RKO (cell line): ENCODE measurements at regions not wholly inside any gene's neighbourhood (a gene's known extent, or its start where the extent isn't known, plus 50 kb on each side); places are given as distances from the start of the nearest gene placed in this dataset.
"Not testable (repeated sequence)": the region's sequence is repeated elsewhere in the genome, so short reads cannot be mapped to it uniquely, and the experiment has no call there.

Source experiments
- DNase-seq: peaks from one replicate; pipeline ENCODE4 v3.0.0-alpha.2; 2016; ENCODE audit warnings: low spot score

DNA sequence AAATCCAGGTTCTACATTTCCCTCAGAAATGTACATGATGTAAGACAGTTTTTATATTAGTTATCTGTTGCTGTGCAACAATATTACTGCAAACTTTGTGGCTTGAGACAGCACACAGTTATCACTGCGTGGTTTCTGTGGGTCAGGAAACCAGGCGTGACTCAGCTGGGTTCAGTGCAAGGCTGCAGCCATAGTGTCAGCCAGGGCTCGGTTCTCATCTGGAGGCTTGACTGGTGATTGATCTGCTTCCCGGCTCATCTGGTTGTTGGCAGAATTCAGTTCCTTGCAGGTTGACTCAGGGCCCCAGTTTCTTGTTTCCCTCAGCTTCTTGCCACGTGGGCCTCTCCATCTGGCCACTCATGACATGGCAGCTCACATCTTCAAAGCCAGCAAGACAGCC, 146.8 kb upstream of the ROPN1B start:
- peak; percentile 60 for DNase-seq

DNA sequence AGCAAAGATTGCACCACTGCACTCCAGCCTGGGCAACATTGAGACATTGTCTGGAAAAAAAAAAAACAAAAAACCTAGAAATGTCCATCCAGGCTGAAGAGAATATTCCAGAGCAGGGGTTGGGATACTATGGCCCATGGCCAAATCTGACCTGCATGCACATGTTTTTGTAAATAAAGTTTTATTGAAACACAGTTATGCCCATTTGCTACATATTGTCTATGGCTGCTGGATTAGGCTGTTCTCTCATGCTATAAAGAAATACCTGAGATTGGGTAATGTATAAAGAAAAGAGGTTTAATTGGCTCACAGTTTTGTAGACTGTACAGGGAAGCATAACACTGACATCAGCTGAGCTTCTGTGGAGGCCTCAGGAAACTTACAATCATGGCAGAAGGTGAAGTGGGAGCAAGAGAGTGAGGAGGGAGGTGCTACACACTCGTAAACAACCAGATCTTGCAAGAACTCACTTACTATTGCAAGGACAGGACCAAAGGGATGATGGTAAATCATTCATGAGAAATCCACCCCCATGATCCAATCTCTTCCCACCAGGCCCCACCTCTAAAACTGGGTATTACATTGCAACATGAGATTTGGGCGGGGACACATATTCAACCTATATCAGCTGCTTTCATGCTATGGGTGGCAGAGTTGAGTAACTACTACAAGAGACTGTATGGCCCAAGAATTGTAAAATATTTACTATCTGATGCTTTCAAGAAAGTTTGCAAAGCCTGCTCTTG, 137.8 kb upstream of the ROPN1B start:
- not testable (repeated sequence) for DNase-seq

DNA sequence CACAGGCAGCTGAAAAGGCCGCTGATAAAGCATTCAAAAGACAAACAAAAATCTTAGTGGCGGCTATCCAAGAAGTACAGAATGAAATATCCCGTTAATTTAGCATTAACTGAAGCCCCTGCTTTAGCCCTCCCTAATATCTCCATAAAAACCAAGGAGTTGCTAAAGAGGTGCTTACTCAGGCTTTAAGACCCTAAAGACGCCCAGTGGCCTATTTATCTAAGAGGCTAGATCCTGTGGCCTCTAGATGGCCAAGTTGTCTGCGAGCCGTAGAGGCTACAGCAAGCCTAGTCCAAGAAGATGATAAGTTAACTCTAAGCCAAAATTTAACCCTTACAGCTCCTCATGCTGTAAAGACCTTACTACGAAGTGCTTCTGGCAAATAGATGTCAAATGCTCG, 133.4 kb upstream of the ROPN1B start:
- not testable (repeated sequence) for DNase-seq

DNA sequence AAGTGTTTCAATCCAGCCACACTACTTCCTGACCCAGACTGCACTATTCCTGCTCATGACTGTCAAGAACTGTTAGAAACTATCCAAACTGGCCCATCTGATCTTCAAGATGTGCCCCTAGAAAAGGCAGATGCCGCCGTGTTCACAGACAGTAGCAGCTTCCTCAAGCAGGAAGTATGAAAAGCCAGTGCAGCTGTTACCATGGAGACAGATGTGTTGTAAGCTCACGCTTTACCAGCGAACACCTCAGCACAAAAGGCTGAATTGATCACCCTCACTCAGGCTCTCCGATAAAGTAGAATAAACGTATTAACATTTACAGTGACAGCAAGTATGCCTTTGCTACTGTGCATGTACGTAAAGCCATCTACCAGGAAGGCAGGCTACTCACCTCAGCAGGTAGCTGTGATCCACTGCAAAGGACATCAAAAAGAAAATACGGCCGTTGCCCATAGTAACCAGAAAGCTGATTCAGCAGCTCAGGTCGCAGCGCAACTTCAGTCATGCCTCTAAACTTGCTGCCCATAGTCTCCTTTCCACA, 132.9 kb upstream of the ROPN1B start:
- not testable (repeated sequence) for DNase-seq

DNA sequence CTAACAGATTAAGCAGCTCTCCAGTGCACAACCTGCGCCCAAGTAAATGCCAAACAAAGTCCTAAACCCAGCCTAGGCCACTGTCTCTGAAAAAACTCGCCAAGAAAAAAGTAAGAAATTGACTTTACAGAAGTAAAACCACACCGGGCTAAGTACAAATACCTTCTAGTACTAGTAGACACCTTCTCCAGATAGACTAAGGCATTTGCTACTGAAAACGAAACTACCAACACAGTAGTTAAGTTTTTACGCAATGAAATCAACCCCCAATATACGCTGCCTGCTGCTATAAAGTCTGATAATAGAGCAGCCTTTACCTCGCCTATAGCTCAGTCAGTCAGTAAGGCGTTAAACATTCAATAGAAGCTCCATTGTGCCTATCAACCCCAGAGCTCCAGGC, 132.2 kb upstream of the ROPN1B start:
- not testable (repeated sequence) for DNase-seq

DNA sequence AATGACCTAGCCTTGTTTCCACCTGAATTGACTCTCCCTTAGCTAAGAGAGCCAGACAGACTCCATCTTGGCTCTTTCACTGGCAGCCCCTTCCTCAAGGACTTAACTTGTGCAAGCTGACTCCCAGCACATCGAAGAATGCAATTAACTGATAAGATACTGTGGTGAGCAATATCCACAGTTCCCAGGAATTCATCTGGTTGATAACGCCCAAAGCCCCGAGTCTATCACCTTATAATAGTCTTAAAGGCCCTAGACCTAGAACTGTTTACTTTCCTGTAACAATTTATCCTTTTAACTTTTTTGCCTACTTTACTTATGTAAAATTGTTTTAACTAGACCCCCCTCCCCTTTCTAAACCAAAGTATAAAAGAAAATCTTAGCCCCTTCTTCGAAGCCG, 130.1 kb upstream of the ROPN1B start:
- not testable (repeated sequence) for DNase-seq

DNA sequence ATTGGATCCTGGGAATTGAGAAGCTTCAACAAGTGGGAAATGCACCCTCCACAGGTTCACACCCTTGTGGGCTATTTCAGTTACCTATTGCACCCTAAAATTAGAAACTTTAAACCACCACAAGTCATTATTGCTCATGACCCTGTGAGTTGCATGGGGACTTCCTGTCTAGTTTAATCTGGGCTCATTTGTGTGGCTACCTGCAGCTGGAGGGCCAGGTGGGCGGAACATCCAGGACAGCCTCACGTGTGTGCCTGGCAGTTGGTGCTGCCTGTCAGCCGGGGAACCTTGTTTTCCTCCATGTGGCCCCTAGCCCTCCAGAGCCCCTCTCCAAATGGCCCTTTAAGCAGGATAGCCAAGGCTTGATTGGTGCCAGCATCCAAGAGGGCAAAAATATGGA, 128.5 kb upstream of the ROPN1B start:
- DNase-seq, result not testable (repeated sequence)

DNA sequence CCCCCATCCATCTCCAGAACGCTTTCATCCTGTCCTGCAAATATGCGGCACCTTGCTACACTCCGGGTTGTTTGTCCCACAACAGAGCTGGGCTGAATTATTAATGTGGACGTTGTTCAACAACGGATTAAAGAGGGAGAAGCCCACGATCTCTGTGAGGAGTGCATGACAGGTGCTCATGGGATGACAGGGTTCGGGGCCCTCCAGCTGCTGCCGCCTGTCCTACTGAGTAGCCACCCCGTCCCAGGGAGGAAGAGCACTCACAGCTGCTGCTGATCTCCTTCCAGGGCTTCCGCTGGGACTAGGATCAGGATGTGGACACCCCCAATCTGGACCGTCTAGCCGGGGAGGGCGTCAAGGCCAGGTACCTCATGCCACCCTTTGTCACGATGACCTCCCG, 121.0 kb upstream of the ROPN1B start:
- not testable (repeated sequence) for DNase-seq

DNA sequence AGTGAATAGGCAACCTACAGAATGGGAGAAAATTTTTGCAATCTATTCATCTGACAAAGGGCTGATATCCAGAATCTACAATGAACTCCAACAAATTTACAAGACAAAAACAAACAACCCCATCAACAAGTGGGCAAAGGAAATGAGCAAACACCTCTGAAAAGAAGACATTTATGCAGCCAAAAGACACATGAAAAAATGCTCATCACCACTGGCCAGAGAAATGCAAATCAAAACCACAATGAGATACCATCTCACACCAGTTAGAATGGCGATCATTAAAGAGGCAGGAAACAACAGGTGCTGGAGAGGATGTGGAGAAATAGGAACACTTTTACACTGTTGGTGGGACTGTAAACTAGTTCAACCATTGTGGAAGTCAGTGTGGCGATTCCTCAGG, 114.0 kb upstream of the ROPN1B start:
- not testable (repeated sequence) for DNase-seq

DNA sequence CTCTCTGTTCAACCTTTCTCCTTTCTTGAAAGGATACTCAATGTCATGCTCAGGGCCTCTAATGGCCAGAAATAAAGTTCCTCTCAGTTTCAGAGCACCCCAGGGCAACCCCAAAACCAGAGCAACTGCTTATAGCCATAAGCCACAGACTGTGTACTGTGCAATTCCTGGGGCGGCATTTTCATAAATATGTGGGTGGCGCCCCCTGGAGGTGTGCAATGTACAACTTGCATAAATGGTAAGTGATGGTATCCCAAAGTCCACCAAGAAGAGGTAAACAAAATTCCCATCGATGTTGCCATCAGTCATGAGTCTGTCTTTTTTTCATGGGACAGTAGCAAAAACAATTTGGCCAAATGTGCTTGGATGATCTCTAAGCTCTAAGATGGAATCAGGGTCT, 108.4 kb upstream of the ROPN1B start:
- not testable (repeated sequence) for DNase-seq

DNA sequence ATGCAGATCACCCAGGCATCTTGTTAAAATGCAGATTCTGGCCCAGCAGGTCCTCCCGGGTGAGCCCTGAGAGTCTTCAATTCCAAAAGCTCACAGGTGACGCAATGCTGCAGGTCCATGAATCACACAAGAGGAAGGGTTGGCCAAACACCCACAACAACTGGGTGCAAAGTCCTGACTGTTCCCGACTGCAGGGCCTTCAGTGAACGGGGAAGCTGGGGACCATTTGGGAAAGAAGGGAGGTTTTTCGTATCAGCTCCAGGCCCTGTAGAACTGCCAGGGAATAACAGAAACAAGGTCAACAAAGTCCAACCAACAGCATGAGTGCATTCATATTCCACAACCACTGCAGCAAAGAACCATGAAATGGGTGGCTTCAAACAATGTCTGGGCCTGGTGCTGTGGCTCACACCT, 106.1 kb upstream of the ROPN1B start:
- DNase-seq, result not testable (repeated sequence)

DNA sequence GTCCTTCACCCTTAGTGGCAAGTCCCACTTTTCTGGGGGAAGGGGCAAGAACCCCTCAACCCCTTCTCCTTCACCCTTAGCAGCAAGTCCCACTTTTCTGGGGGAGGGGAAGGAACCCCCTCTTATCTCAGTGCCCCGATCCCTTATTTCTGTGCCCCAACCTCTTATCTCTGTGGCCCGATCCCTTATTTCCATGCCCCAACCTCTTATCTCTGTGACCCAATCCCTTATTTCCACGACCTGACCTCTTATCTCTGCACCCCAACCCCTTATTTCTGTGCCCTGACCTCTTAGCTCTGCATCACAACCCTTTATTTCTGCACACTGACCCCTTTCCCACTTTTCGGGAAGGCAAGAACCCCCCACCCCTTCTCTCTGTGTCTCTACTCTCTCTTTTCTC, 104.4 kb upstream of the ROPN1B start:
- not testable (repeated sequence) for DNase-seq

DNA sequence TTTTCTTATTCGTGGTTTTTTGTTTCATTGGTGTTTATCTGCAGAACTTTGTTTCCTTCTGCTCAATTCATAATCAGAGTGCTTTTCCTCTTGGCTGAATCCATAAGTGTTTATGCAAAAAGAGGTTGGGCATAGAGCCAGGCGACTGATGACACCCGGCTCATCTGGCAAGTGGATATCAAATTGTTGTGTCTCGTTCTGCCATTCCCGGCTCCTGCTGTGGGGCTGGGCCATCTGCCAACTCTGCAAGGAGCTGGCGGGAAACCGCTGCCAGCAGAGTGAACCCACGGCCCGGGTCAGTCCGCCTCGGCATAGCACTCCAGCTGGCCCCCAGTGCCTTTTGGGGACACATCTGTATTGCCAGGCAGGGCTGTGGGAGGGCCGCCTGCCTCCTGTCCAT, 83.0 kb upstream of the ROPN1B start:
- not testable (repeated sequence) for DNase-seq

DNA sequence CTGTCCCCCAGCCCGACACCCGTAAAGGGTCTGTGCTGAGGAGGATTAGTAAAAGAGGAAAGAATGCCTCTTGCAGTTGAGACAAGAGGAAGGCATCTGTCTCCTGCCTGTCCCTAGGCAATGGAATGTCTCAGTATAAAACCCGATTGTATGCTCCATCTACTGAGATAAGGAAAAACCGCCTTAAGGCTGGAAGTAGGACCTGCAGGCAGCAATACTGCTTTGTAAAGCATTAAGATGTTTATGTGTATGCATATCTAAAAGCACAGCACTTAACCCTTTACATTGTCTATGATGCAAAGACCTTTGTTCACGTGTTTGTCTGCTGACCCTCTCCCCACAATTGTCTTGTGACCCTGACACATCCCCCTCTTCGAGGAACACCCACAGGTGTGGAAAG, 69.8 kb upstream of the ROPN1B start:
- DNase-seq, result not testable (repeated sequence)

DNA sequence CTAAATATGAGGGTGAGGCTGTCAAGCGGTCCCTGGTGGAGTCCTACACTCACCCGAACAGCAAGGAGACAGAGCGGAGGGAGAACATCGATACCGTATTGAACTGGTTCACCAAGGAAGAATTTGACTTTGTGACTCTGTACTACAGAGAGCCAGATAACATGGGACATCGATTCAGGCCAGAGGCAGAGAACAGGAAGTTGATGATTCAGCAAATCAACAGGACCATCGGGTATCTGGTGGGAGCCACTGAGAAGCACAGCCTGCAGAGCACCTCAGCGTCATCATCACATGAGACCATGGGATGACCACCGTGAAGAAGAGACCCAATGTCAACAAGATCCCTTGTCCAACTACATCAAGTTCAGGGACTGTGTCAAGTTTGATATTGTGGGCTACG, 67.5 kb upstream of the ROPN1B start:
- DNase-seq, result not testable (repeated sequence)

DNA sequence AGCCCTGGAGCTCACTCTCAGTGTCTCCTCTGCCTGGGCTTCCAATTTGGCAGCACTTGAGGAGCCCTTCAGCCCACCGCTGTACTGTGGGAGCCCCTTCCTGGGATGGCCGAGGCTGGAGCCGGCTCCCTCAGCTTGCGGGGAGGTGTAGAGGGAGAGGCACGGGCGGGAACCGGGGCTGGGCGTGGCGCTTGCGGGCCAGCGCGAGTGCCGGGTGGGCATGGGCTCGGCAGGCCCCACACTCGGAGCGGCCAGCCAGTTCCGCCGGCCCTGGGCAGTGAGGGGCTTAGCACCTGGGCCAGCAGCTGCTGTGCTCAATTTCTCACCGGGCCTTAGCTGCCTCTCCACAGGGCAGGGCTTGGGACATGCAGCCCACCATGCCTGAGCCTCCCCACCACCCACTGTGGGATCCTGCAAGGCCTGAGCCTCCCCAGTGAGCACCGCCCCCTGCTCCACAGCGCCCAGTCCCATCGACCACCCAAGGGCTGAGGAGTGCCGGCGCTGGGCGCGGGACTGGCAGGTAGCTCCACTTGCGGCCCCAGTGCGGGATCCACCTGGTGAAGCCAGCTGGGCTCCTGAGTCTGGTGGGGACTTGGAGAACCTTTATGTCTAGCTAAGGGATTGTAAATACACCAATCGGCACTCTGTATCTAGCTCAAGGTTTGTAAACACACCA, 65.1 kb upstream of the ROPN1B start:
- not testable (repeated sequence) for DNase-seq

DNA sequence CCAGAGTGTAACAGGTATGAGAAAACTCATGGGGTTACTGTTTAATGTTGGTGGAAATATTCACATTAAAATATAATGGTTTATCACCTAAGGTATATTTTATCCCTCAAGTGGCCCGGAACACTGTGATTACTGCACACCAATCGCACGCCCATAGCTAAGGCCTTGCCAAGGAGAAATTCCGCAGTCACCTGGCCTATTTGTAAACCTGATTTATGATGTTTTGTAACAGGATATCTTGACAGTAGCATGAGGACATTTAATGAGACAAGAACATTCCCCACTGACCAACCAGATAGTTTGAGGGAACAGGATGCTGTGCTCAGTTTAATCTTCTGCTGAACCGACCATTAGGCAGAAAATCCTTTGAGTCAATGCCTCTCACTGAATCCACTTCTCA, 61.7 kb upstream of the ROPN1B start:
- DNase-seq, result not testable (repeated sequence)

DNA sequence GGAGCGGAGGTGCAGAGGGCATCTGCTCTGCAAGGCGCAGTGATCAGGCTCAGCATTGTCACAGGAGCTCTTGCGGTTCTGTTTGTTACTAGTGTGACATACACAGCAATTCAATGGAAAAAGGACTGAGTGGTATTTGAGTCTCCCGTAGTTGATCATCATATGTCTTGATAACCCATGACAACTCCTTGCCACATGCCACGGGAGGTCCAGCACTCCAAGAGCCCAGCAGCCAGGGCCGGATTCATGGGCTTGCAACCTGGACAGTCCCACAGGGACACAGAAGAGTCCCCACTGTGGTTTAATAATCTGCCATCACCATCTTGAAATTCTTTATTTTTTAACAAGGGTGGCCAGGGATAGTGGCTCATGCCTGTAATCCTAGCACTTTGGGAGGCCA, 58.1 kb upstream of the ROPN1B start:
- DNase-seq, result not testable (repeated sequence)

DNA sequence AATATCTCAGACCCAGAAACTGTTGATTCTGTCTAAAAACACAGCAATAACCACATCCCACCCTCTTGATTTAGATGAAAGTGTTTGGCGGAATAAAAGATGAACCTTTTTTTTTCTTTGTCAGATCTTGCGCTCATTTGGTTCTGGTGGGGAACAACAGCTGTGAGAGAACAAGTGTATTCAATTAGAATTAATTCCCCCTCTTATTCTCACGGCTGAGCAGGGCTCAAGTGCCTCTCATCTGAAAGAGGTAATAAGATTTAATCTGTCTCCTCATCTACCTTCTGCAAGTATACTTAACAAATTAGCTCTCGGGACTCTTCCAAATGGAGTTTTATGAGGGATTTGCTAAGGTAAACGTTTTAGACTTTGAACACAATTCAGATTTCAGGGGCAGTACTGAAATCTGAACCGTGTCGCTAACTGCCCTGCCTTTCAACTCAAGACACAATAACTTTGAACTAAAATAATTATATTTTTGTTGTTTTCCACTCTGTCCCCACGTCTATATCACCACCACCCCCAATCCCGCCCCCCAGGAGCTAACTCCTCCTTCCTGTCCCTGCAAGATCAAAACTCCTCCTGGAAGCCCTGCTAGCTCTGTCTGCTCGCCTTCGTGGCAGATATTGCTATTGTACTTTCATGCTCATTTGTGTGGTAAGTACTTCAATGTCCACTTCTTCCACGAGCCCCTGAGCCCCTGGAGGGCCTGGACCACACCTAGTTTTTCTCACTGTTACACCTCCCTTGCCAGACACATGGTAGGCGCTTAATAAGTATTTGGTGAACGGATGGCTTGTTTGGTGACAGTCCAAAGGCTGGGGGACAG, 54.2 kb upstream of the ROPN1B start:
- peak; percentile 15 for DNase-seq

DNA sequence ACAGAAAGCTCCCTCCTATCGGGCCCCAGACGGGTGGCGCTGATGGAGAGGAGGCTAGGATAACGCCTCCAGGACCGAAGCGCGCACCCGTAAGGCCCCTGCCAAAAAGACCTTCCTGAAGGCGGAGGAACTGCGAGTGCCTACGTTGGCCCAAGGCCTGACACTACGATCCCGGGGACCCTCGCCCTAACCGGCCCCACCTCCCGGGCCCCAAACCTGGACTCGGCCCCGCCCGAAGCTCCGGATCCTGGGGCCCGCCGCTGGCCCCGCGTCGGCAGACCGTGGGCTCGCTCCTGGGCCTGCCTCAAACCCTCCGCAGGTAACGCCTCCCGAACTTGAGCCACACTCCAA, 53.6 kb upstream of the ROPN1B start:
- not testable (repeated sequence) for DNase-seq

DNA sequence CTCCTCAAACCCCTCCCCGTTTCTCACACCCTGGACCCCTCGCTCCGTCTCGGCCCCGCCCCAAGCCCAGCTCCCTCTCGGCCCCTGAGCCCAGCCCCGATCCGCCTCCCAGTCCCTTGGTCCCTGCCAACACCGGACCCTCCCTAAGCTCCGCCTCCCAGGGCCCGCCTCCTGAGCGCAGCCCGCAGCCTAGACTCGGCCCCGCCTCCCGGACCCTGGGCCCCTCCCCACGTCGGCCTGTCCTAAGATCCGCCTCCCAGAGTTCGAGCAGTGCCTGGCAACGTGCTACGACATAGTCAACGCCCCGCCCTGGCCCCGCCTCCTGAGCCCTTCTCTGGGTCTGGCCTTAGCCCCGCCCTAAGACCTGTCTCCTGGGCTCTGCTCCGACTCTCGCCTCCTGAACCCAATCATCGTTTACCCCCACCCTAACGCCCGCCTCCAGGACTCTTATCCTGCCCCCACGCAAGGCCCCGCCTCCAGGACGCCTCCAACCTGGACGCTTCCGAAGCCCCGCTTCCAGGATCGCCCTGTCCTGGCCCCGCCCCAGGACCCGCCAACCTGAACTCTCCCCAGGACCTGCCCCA, 53.1 kb upstream of the ROPN1B start:
- DNase-seq, result peak; percentile 95

DNA sequence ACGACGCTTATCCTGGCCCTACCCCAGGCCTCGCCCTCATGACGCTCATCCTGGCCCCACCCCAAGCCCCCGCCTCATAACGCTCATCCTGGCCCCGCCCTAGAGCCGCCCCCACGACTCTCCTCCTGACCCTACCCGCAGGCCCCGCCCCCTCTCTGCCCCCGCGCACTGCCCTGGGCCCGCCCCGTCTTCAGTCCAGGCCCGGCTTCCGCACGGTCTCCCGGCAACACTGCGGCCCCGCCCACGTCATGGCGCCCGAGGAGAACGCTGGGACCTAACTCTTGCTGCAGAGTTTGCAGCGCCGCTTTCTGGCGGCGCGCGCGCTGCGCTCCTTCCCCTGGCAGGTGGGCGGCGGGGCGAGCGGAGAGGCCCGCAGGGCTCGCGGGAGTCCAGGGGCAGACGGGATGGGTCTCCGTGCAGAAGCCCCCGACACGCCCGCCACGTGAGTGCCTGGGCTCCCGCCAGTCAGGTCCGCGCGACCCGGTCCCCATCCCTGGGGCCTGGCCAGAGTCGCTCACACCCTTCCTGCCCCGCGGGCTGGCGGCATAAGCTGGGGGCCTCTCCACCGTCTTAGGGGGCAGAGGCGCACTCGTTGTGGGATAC, 52.5 kb upstream of the ROPN1B start:
- DNase-seq, result peak; percentile 93
